Activated naive CD4-positive, alpha-beta T cell treated with anti-CD3 and anti-CD28 coated beads, Interleukin-2, amount 10 ng/mL, durations not matched to agents 7 days and 5 days (primary cell): ENCODE measurements at regions not wholly inside any gene's neighbourhood (a gene's known extent, or its start where the extent isn't known, plus 50 kb on each side); places are given as distances from the start of the nearest gene placed in this dataset.

Experiments
- CTCF ChIA-PET: fragments of 350-600 bp; sonication (Branson Sonifier 250); formaldehyde crosslinking; loops from one replicate; lab custom pipeline; 2021; ENCODE audit warnings: antibody characterized with exemption; lab: Charles Lee
- DNase-seq: peaks from one replicate; pipeline ENCODE4 v3.0.0-alpha.2; 2020
- H3K27ac Mint-ChIP-seq: one replicate; pipeline ENCODE4 v1.8.0; 2021; ENCODE audit warnings: mild to moderate bottlenecking, moderate library complexity, mixed read lengths
- H3K27me3 Mint-ChIP-seq: one replicate; pipeline ENCODE4 v1.8.0; 2021; ENCODE audit warnings: mild to moderate bottlenecking, mixed read lengths
- H3K36me3 Mint-ChIP-seq: one replicate; pipeline ENCODE4 v1.8.0; 2021; ENCODE audit warnings: mixed read lengths
- H3K4me1 Mint-ChIP-seq: one replicate; pipeline ENCODE4 v1.8.0; 2021; ENCODE audit warnings: mixed read lengths
- H3K4me3 Mint-ChIP-seq: one replicate; pipeline ENCODE4 v1.8.0; 2021; ENCODE audit warnings: mild to moderate bottlenecking, moderate library complexity, mixed read lengths
- H3K9me3 Mint-ChIP-seq: one replicate; pipeline ENCODE4 v1.8.0; 2021; ENCODE audit warnings: mixed read lengths

- CTCF ChIA-PET, result no interaction called here
- H3K27ac Mint-ChIP-seq, result no peak overlapping the region
- no peak overlapping the region for H3K4me3 Mint-ChIP-seq
- DNase-seq, result no peak
- H3K27me3 Mint-ChIP-seq, result peaks cover 53% of the 10 kb centered on the region
- H3K4me1 Mint-ChIP-seq, result no peaks in the 10 kb centered on the region
- no peaks in the 10 kb centered on the region for H3K36me3 Mint-ChIP-seq
- no peaks in the 10 kb centered on the region for H3K9me3 Mint-ChIP-seq
These were observed 106.8 kb downstream of the UCHL1 start for GRCh38 chr4:41363384-41363981.

- Mint-ChIP-seq H3K36me3 (no peaks in the 10 kb centered on the region), H3K27ac (no peak overlapping the region), H3K9me3 (no peaks in the 10 kb centered on the region), H3K27me3 (peaks cover 39% of the 10 kb centered on the region), H3K4me1 (no peaks in the 10 kb centered on the region), H3K4me3 (no peak overlapping the region)
- CTCF ChIA-PET, result no interaction called here
- no peak for DNase-seq
These were observed 108.1 kb downstream of the UCHL1 start for GRCh38 chr4:41364876-41365275.

- CTCF ChIA-PET, result no interaction called here
- no peaks in the 10 kb centered on the region for H3K9me3 Mint-ChIP-seq
These were observed 109.0 kb downstream of the UCHL1 start for GRCh38 chr4:41365681-41366080.

GRCh38 chr4:41366911-41367517, 110.3 kb downstream of the UCHL1 start:
- Mint-ChIP-seq H3K9me3 (no peaks in the 10 kb centered on the region), H3K27me3 (peaks cover 17% of the 10 kb centered on the region), H3K4me1 (no peaks in the 10 kb centered on the region), H3K4me3 (no peak overlapping the region), H3K27ac (no peak overlapping the region), H3K36me3 (no peaks in the 10 kb centered on the region)
- CTCF ChIA-PET, result no interaction called here
- no peak for DNase-seq

More at GRCh38 chr4:41365681-41366080, 109.0 kb downstream of the UCHL1 start:
- Mint-ChIP-seq H3K27me3 (peaks cover 31% of the 10 kb centered on the region), H3K27ac (no peak overlapping the region), H3K4me3 (no peak overlapping the region), H3K4me1 (no peaks in the 10 kb centered on the region), H3K36me3 (no peaks in the 10 kb centered on the region)
- no peak for DNase-seq

GRCh38 chr4:41369680-41370079, 113.0 kb downstream of the UCHL1 start:
- no peak overlapping the region for H3K27ac Mint-ChIP-seq
- no peak for DNase-seq
- H3K27me3 Mint-ChIP-seq, result no peaks in the 10 kb centered on the region
- no peak overlapping the region for H3K4me3 Mint-ChIP-seq
- no peaks in the 10 kb centered on the region for H3K9me3 Mint-ChIP-seq
- CTCF ChIA-PET, result interaction anchor here (0.7 to 1.5 kb wide), 2 partner anchors 12 to 884 kb away, joined by 3 to 4 read pairs; no protein-coding TSS in a partner anchor
- no peaks in the 10 kb centered on the region for H3K4me1 Mint-ChIP-seq
- H3K36me3 Mint-ChIP-seq, result no peaks in the 10 kb centered on the region

GRCh38 chr4:41373221-41373620, 116.5 kb downstream of the UCHL1 start:
- Mint-ChIP-seq H3K36me3 (no peaks in the 10 kb centered on the region), H3K9me3 (peaks cover 2% of the 10 kb centered on the region), H3K27me3 (no peaks in the 10 kb centered on the region), H3K4me3 (no peak overlapping the region), H3K27ac (no peak overlapping the region), H3K4me1 (no peaks in the 10 kb centered on the region)
- no peak for DNase-seq
- CTCF ChIA-PET, result no interaction called here

- CTCF ChIA-PET, result no interaction called here
- H3K27ac Mint-ChIP-seq, result no peak overlapping the region
- no peak for DNase-seq
- H3K4me3 Mint-ChIP-seq, result no peak overlapping the region
- peaks cover 2% of the 10 kb centered on the region for H3K9me3 Mint-ChIP-seq
- no peaks in the 10 kb centered on the region for H3K4me1 Mint-ChIP-seq
- H3K36me3 Mint-ChIP-seq, result no peaks in the 10 kb centered on the region
- H3K27me3 Mint-ChIP-seq, result no peaks in the 10 kb centered on the region
These were observed 117.8 kb downstream of the UCHL1 start for GRCh38 chr4:41374490-41374889.

- DNase-seq, result no peak
- no peak overlapping the region for H3K27ac Mint-ChIP-seq
- H3K9me3 Mint-ChIP-seq, result peaks cover 2% of the 10 kb centered on the region
- no peak overlapping the region for H3K4me3 Mint-ChIP-seq
- H3K4me1 Mint-ChIP-seq, result no peaks in the 10 kb centered on the region
- H3K27me3 Mint-ChIP-seq, result no peaks in the 10 kb centered on the region
- H3K36me3 Mint-ChIP-seq, result no peaks in the 10 kb centered on the region
- CTCF ChIA-PET, result interaction anchor here (1.1 kb wide), 1 partner anchor 95 kb away, joined by 3 read pairs; no protein-coding TSS in a partner anchor
These were observed 118.8 kb downstream of the UCHL1 start for GRCh38 chr4:41375561-41375960.

GRCh38 chr4:41377196-41377595, 120.5 kb downstream of the UCHL1 start:
- no peaks in the 10 kb centered on the region for H3K27me3 Mint-ChIP-seq
- CTCF ChIA-PET, result no interaction called here
- no peaks in the 10 kb centered on the region for H3K36me3 Mint-ChIP-seq
- no peak overlapping the region for H3K4me3 Mint-ChIP-seq
- DNase-seq, result no peak
- H3K9me3 Mint-ChIP-seq, result peaks cover 2% of the 10 kb centered on the region
- no peaks in the 10 kb centered on the region for H3K4me1 Mint-ChIP-seq
- H3K27ac Mint-ChIP-seq, result no peak overlapping the region

- no peaks in the 10 kb centered on the region for H3K36me3 Mint-ChIP-seq
- H3K4me3 Mint-ChIP-seq, result no peak overlapping the region
- CTCF ChIA-PET, result no interaction called here
- no peaks in the 10 kb centered on the region for H3K4me1 Mint-ChIP-seq
- H3K27me3 Mint-ChIP-seq, result no peaks in the 10 kb centered on the region
- H3K9me3 Mint-ChIP-seq, result peaks cover 2% of the 10 kb centered on the region
- no peak overlapping the region for H3K27ac Mint-ChIP-seq
- DNase-seq, result no peak
These were observed 122.5 kb downstream of the UCHL1 start for GRCh38 chr4:41379230-41379629.

GRCh38 chr4:41380511-41381157, 123.9 kb downstream of the UCHL1 start:
- no peaks in the 10 kb centered on the region for H3K36me3 Mint-ChIP-seq
- no peak for DNase-seq
- H3K27me3 Mint-ChIP-seq, result no peaks in the 10 kb centered on the region
- no peak overlapping the region for H3K27ac Mint-ChIP-seq
- no peak overlapping the region for H3K4me3 Mint-ChIP-seq
- no peaks in the 10 kb centered on the region for H3K4me1 Mint-ChIP-seq
- peaks cover 2% of the 10 kb centered on the region for H3K9me3 Mint-ChIP-seq
- CTCF ChIA-PET, result interaction anchor here (2.2 kb wide), 1 partner anchor 10 kb away, joined by 4 read pairs; no protein-coding TSS in a partner anchor

GRCh38 chr4:41381384-41381783, 124.7 kb downstream of the UCHL1 start:
- Mint-ChIP-seq H3K4me3 (no peak overlapping the region), H3K4me1 (no peaks in the 10 kb centered on the region), H3K9me3 (peaks cover 2% of the 10 kb centered on the region), H3K36me3 (no peaks in the 10 kb centered on the region), H3K27ac (no peak overlapping the region), H3K27me3 (no peaks in the 10 kb centered on the region)
- CTCF ChIA-PET, result interaction anchor here (2.2 kb wide), 1 partner anchor 11 kb away, joined by 4 read pairs; no protein-coding TSS in a partner anchor
- no peak for DNase-seq

- no peaks in the 10 kb centered on the region for H3K9me3 Mint-ChIP-seq
- CTCF ChIA-PET, result no interaction called here
- no peak overlapping the region for H3K27ac Mint-ChIP-seq
- no peak overlapping the region for H3K4me3 Mint-ChIP-seq
- H3K4me1 Mint-ChIP-seq, result no peaks in the 10 kb centered on the region
- no peaks in the 10 kb centered on the region for H3K36me3 Mint-ChIP-seq
- DNase-seq, result no peak
- H3K27me3 Mint-ChIP-seq, result no peaks in the 10 kb centered on the region
These were observed 128.3 kb downstream of the UCHL1 start for GRCh38 chr4:41384992-41385391.

GRCh38 chr4:41385481-41385880, 128.8 kb downstream of the UCHL1 start:
- Mint-ChIP-seq H3K27me3 (no peaks in the 10 kb centered on the region), H3K36me3 (no peaks in the 10 kb centered on the region), H3K9me3 (no peaks in the 10 kb centered on the region), H3K27ac (no peak overlapping the region), H3K4me3 (no peak overlapping the region), H3K4me1 (no peaks in the 10 kb centered on the region)
- no peak for DNase-seq
- CTCF ChIA-PET, result no interaction called here

GRCh38 chr4:41388080-41388479, 131.4 kb downstream of the UCHL1 start:
- Mint-ChIP-seq H3K27me3 (no peaks in the 10 kb centered on the region), H3K36me3 (no peaks in the 10 kb centered on the region), H3K9me3 (no peaks in the 10 kb centered on the region), H3K4me1 (no peaks in the 10 kb centered on the region), H3K4me3 (no peak overlapping the region), H3K27ac (no peak overlapping the region)
- DNase-seq, result no peak
- CTCF ChIA-PET, result no interaction called here
